Keratinocyte (primary cell): ENCODE measurements at regions not wholly inside any gene's neighbourhood (a gene's known extent, or its start where the extent isn't known, plus 50 kb on each side); places are given as distances from the start of the nearest gene placed in this dataset.

Experiments used
- CTCF ChIP-seq, 3 experiments: IDR thresholded peaks in 1 of 3; conservative IDR thresholded peaks in 1 of 3; optimal IDR thresholded peaks in 1 of 3; 2 replicates in 2 of 3; 3 replicates in 1 of 3; pipeline versions ENCODE3 to v1.5.1; 2011; ENCODE audit warnings: low read length in 3 of 3, mild to moderate bottlenecking in 3 of 3, moderate library complexity in 2 of 3, control low read depth in 1 of 3, inconsistent platforms in 1 of 3; ENCODE audit not compliant: insufficient read depth in 2 of 3; ENCODE audit errors: extremely low read depth in 1 of 3
- EZH2 ChIP-seq: IDR thresholded peaks from one replicate; pipeline ENCODE4 v1.6.1; 2012; ENCODE audit warnings: inconsistent platforms, mild to moderate bottlenecking, low read length, moderate library complexity

- TF ChIP-seq CTCF (optimal IDR thresholded peaks at IDR 0.05 in 1 of 3, IDR thresholded peaks at IDR 0.05 in 1 of 3, conservative IDR thresholded peaks at IDR 0.05 in 1 of 3; ENCODE audit: extremely low read depth in 1 of 3, insufficient read depth in 2 of 3, low read length in 3 of 3) (no peak), EZH2 (no peak)
Measured at GRCh38 chr12:75862692-75863471, 168.7 kb downstream of the PHLDA1 start.
